Uterus (tissue), 2 donors: ENCODE measurements at regions not wholly inside any gene's neighbourhood (a gene's known extent, or its start where the extent isn't known, plus 50 kb on each side); places are given as distances from the start of the nearest gene placed in this dataset.
"Not testable (repeated sequence)": the region's sequence is repeated elsewhere in the genome, so short reads cannot be mapped to it uniquely, and the experiment has no call there.

Experiments
- POLR2A ChIP-seq, 2 donors: fragments of 450-650 bp; IDR thresholded peaks; one replicate each; pipeline ENCODE4 v1.6.1; 2016; ENCODE audit warnings: antibody characterized with exemption in 2 of 2, mild to moderate bottlenecking in 1 of 2, moderate library complexity in 1 of 2
- TF ChIP-seq, protein P1 (sequence below), 4 experiments: fragments of 200-600 bp in 2 of 4; fragments of 450-650 bp in 2 of 4; sonication (generic) in 2 of 4; IDR thresholded peaks; one replicate each; pipeline ENCODE4 v1.5.1; 2016 to 2019; ENCODE audit warnings: antibody characterized with exemption in 4 of 4, mild to moderate bottlenecking in 2 of 4, moderate library complexity in 1 of 4

DNA sequence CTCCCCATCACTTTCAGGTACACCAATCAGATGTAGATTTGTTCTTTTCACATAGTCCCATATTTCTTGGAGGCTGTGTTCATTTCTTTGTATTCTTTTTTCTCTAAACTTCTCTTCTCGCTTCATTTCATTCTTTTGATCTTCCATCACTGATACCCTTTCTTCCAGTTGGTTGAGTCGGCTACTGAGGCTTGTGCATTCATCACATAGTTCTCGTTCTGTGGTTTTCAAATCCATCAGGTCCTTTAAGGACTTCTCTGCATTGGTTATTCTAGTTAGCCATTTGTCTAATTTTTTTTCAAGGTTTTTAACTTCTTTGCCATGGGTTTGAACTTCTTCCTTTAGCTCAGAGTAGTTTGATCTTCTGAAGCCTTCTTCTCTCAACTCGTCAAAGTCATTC lies 128.0 kb upstream of the ELOVL6 start:
- TF ChIP-seq, protein P1, sequence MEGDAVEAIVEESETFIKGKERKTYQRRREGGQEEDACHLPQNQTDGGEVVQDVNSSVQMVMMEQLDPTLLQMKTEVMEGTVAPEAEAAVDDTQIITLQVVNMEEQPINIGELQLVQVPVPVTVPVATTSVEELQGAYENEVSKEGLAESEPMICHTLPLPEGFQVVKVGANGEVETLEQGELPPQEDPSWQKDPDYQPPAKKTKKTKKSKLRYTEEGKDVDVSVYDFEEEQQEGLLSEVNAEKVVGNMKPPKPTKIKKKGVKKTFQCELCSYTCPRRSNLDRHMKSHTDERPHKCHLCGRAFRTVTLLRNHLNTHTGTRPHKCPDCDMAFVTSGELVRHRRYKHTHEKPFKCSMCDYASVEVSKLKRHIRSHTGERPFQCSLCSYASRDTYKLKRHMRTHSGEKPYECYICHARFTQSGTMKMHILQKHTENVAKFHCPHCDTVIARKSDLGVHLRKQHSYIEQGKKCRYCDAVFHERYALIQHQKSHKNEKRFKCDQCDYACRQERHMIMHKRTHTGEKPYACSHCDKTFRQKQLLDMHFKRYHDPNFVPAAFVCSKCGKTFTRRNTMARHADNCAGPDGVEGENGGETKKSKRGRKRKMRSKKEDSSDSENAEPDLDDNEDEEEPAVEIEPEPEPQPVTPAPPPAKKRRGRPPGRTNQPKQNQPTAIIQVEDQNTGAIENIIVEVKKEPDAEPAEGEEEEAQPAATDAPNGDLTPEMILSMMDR (IDR thresholded peaks at IDR 0.05): not testable (repeated sequence)
- not testable (repeated sequence) for TF ChIP-seq POLR2A (IDR thresholded peaks at IDR 0.05)
